ENCODE measurements at regions not wholly inside any gene's neighbourhood (a gene's known extent, or its start where the extent isn't known, plus 50 kb on each side); places are given as distances from the start of the nearest gene placed in this dataset.

DNA sequence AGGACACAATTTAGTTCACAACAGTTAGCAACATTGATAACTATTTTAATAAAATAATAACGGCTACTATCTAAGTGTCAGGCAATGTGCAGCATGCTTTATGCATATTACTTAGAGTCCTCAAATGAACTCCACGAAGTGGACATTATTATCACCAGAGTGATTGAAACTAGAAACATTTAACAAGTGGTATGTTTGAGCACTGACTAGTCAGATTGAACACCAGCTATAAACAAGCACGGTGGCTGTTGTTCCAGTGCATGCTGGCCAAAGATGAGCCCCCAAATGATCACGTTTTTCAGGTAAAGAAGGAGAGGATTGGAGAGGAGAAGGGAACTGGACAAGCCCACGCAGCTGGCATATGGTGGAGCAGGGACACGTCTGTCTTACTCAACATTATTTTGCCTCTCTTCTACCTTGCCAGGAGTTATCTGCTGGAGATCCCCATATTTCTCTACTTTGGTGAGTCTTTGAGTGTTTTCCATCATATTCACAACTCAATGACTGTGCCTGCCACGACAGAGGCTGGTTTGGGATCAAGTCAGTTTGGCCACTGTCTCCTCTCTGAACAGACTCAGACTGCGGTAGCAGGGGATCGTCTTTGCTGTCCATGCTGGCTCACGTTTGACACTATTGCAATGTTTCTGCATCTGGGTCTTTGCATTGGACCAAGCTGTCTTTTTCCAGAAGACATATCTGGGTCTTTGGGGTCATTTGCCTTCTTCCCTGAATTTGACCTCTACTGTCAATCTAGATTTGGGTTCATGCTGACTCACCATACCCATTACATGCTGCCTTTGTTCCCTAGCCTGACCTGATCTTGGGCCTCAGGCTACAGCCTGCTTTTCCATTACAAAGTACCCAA lies 66.0 kb upstream of the ACSL3 start:
- peak overlapping the region; percentile 76 for H3K27ac Mint-ChIP-seq
- H3K4me3 Mint-ChIP-seq, result no peak overlapping the region
- TF ChIP-seq, protein P1, sequence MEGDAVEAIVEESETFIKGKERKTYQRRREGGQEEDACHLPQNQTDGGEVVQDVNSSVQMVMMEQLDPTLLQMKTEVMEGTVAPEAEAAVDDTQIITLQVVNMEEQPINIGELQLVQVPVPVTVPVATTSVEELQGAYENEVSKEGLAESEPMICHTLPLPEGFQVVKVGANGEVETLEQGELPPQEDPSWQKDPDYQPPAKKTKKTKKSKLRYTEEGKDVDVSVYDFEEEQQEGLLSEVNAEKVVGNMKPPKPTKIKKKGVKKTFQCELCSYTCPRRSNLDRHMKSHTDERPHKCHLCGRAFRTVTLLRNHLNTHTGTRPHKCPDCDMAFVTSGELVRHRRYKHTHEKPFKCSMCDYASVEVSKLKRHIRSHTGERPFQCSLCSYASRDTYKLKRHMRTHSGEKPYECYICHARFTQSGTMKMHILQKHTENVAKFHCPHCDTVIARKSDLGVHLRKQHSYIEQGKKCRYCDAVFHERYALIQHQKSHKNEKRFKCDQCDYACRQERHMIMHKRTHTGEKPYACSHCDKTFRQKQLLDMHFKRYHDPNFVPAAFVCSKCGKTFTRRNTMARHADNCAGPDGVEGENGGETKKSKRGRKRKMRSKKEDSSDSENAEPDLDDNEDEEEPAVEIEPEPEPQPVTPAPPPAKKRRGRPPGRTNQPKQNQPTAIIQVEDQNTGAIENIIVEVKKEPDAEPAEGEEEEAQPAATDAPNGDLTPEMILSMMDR (conservative IDR thresholded peaks at IDR 0.05), result no peak
- peaks cover 2% of the 10 kb centered on the region for H3K27me3 Mint-ChIP-seq
- no peak for DNase-seq (ENCODE audit: extremely low spot score, unreplicated experiment)
- peaks cover 27% of the 10 kb centered on the region for H3K4me1 Mint-ChIP-seq (ENCODE audit: unreplicated experiment)
- H3K9me3 Mint-ChIP-seq, result no peaks in the 10 kb centered on the region
- H3K36me3 Mint-ChIP-seq, result no peaks in the 10 kb centered on the region

GRCh38 chr2:222795450-222796357 lies 65.1 kb upstream of the ACSL3 start:
- H3K36me3 Mint-ChIP-seq, result no peaks in the 10 kb centered on the region
- peak overlapping the region; percentile 76 for H3K27ac Mint-ChIP-seq
- DNase-seq (ENCODE audit: extremely low spot score, unreplicated experiment), result no peak
- no peaks in the 10 kb centered on the region for H3K9me3 Mint-ChIP-seq
- H3K27me3 Mint-ChIP-seq, result peaks cover 3% of the 10 kb centered on the region
- H3K4me3 Mint-ChIP-seq, result peak overlapping the region; percentile 33
- peaks cover 27% of the 10 kb centered on the region for H3K4me1 Mint-ChIP-seq (ENCODE audit: unreplicated experiment)
- TF ChIP-seq, protein P1 (conservative IDR thresholded peaks at IDR 0.05), result no peak

- H3K9me3 Mint-ChIP-seq, result no peaks in the 10 kb centered on the region
- peak overlapping the region; percentile 16 for H3K27ac Mint-ChIP-seq
- no peak overlapping the region for H3K4me3 Mint-ChIP-seq
- peaks cover 3% of the 10 kb centered on the region for H3K27me3 Mint-ChIP-seq
- no peak for DNase-seq (ENCODE audit: extremely low spot score, unreplicated experiment)
- H3K36me3 Mint-ChIP-seq, result no peaks in the 10 kb centered on the region
- H3K4me1 Mint-ChIP-seq (ENCODE audit: unreplicated experiment), result peaks cover 27% of the 10 kb centered on the region
- TF ChIP-seq, protein P1 (conservative IDR thresholded peaks at IDR 0.05), result no peak
Observed at GRCh38 chr2:222796413-222797103, 64.3 kb upstream of the ACSL3 start.

- H3K9me3 Mint-ChIP-seq, result no peaks in the 10 kb centered on the region
- peaks cover 26% of the 10 kb centered on the region for H3K4me1 Mint-ChIP-seq (ENCODE audit: unreplicated experiment)
- no peak overlapping the region for H3K27ac Mint-ChIP-seq
- H3K27me3 Mint-ChIP-seq, result peaks cover 3% of the 10 kb centered on the region
- no peak for DNase-seq (ENCODE audit: extremely low spot score, unreplicated experiment)
- TF ChIP-seq, protein P1 (conservative IDR thresholded peaks at IDR 0.05), result peak; percentile 69
- no peak overlapping the region for H3K4me3 Mint-ChIP-seq
- H3K36me3 Mint-ChIP-seq, result no peaks in the 10 kb centered on the region
Observed at GRCh38 chr2:222797261-222797660, 63.6 kb upstream of the ACSL3 start.

DNA sequence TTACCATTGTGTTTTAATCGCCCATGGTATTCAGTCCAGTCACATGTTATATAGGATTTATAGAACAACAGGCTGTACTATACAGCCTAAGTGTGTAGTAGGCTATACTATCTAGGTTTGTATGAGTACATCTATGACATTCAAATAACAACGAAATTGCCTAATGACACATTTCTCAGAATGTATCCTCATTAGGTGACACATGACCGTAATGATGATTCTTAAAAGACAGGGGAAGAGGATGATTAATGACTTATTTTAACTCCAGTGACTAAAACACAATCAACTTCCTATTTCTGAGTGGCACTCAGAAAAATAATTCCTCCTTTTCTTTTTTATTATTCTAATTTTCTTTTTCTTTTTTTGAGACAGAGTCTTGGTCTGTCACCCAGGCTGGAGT lies 63.0 kb upstream of the ACSL3 start:
- Mint-ChIP-seq H3K4me1 (ENCODE audit: unreplicated experiment) (peaks cover 24% of the 10 kb centered on the region), H3K4me3 (no peak overlapping the region), H3K27ac (no peak overlapping the region), H3K36me3 (no peaks in the 10 kb centered on the region), H3K9me3 (no peaks in the 10 kb centered on the region), H3K27me3 (peaks cover 3% of the 10 kb centered on the region)
- TF ChIP-seq, protein P1 (conservative IDR thresholded peaks at IDR 0.05), result no peak
- DNase-seq (ENCODE audit: extremely low spot score, unreplicated experiment), result no peak
